Testis (tissue), 2 donors: ENCODE measurements at regions not wholly inside any gene's neighbourhood (a gene's known extent, or its start where the extent isn't known, plus 50 kb on each side); places are given as distances from the start of the nearest gene placed in this dataset.

ENCODE experiments used
- CTCF ChIP-seq, 3 experiments: fragments of 450-650 bp in 2 of 3; fragments of 200-600 bp in 1 of 3; sonication (generic) in 1 of 3; IDR thresholded peaks; one replicate each; pipeline ENCODE4 v1.5.1; 2016 to 2019; ENCODE audit warnings: antibody characterized with exemption in 3 of 3, mild to moderate bottlenecking in 2 of 3, moderate library complexity in 1 of 3
- POLR2A ChIP-seq: fragments of 450-650 bp; IDR thresholded peaks from one replicate; pipeline ENCODE4 v1.6.1; 2017; ENCODE audit warnings: antibody characterized with exemption, mild to moderate bottlenecking, moderate library complexity

GRCh38 chr10:111458256-111458655 is 381.4 kb downstream of the ADRA2A start:
- no peak for TF ChIP-seq CTCF (IDR thresholded peaks at IDR 0.05)
- TF ChIP-seq POLR2A: no peak
